Fibroblast of villous mesenchyme (primary cell): ENCODE measurements at regions not wholly inside any gene's neighbourhood (a gene's known extent, or its start where the extent isn't known, plus 50 kb on each side); places are given as distances from the start of the nearest gene placed in this dataset.
"Not testable (repeated sequence)": the region's sequence is repeated elsewhere in the genome, so short reads cannot be mapped to it uniquely, and the experiment has no call there.

ENCODE experiments used
- DNase-seq: peaks from one replicate; pipeline ENCODE4 v3.0.0-alpha.2; 2010; ENCODE audit warnings: low read depth
- H3K4me3 ChIP-seq: 2 replicates; pipeline ENCODE4 v1.5.1; 2011; ENCODE audit warnings: low read depth, mild to moderate bottlenecking, low read length
- CTCF ChIP-seq: IDR thresholded peaks from 2 replicates; pipeline ENCODE4 v1.5.1; 2012; ENCODE audit warnings: low read depth, mild to moderate bottlenecking, low read length; ENCODE audit not compliant: insufficient read depth

GRCh38 chr2:223319601-223320000, 267.6 kb downstream of the KCNE4 start:
- no peak for TF ChIP-seq CTCF
- H3K4me3 ChIP-seq: no peak overlapping the region
- no peak for DNase-seq

GRCh38 chr2:223324402-223324801, 272.4 kb downstream of the KCNE4 start:
- no peak for DNase-seq
- H3K4me3 ChIP-seq: no peak overlapping the region
- no peak for TF ChIP-seq CTCF

GRCh38 chr2:223328578-223328977, 273.6 kb downstream of the SCG2 start:
- DNase-seq: peak; percentile 11
- no peak for TF ChIP-seq CTCF

GRCh38 chr2:223330747-223331146, 271.4 kb downstream of the SCG2 start:
- DNase-seq: not testable (repeated sequence)

More at GRCh38 chr2:223328578-223328977, 273.6 kb downstream of the SCG2 start:
- no peak overlapping the region for H3K4me3 ChIP-seq

GRCh38 chr2:223338016-223338415, 264.1 kb downstream of the SCG2 start:
- H3K4me3 ChIP-seq: no peak overlapping the region
- DNase-seq: no peak
- no peak for TF ChIP-seq CTCF

More at GRCh38 chr2:223330747-223331146, 271.4 kb downstream of the SCG2 start:
- not testable (repeated sequence) for H3K4me3 ChIP-seq

GRCh38 chr2:223357076-223357475, 245.1 kb downstream of the SCG2 start:
- no peak overlapping the region for H3K4me3 ChIP-seq
- no peak for TF ChIP-seq CTCF
- DNase-seq: no peak

GRCh38 chr2:223363085-223363484, 239.1 kb downstream of the SCG2 start:
- no peak overlapping the region for H3K4me3 ChIP-seq
- TF ChIP-seq CTCF: no peak
- no peak for DNase-seq

GRCh38 chr2:223365158-223365679, 236.9 kb downstream of the SCG2 start:
- DNase-seq: no peak
- TF ChIP-seq CTCF: no peak

More at GRCh38 chr2:223365158-223365679, 236.9 kb downstream of the SCG2 start:
- H3K4me3 ChIP-seq: no peak overlapping the region
